NCI-H82 treated with DMSO at 0.1 percent for 48 hours (cell line): ENCODE measurements at regions not wholly inside any gene's neighbourhood (a gene's known extent, or its start where the extent isn't known, plus 50 kb on each side); places are given as distances from the start of the nearest gene placed in this dataset.
"Not testable (repeated sequence)": the region's sequence is repeated elsewhere in the genome, so short reads cannot be mapped to it uniquely, and the experiment has no call there.

Experiments used
- DNase-seq: peaks from one replicate; lab custom pipeline; 2025; ENCODE audit not compliant: unreplicated experiment; lab: John Stamatoyannopoulos, UW

DNA sequence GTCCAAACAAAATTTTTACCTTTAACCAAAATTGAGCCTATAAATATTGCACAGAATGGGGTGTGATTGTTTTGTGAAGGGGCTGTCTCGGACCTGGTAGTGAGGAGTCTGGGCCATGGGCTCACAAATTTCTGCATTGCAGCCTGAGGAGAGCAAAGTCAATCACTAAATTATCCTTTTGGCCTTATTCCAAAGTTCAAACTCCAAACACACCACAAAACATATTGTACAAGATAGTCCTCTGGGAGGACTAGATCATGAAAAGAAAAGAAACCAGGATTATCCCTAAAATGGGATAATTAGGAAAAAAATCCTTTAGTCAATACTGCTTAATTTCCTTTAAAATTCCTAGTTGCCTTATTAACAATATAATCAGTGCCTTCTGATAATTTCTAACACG, 115.5 kb downstream of the BUB3 start:
- DNase-seq: no peak

DNA sequence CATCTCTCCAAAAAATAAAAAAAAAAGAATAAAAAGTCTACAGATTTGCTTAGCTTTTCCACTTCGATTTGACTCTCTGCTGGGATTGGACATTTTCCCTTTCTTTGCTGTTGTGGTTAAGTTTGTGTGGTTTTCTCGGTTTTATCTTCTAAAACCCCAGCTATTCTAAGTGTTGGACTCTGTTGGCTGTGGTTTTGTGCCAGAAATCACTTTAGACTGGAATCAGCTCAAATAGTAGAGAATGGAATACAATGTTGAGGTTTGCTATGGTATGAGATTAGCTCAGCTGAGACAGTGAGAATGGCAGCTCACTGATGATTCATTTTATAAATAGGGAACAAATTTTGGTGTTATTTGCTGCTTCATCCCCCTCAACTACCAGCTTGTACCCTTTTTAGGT, 116.0 kb downstream of the BUB3 start:
- no peak for DNase-seq

DNA sequence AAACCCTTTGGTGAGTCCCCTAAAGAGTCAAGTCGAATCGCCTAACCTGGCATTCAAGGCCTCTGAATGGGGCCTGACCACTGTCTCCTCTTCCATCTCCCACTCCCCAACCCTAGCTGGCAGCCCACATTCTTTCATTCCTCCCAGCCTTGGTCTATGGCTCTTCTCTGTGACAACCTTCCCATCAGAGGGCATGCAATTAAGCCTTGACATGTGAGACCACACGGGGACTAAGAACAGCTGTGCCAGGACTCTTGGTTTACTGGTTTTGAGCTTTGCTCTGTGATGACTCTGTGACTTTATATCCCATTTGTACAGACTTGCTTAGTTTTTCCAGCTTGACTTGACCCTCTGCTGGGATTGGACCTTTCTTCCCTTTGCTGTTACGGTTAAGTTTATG, 116.6 kb downstream of the BUB3 start:
- DNase-seq: no peak

DNA sequence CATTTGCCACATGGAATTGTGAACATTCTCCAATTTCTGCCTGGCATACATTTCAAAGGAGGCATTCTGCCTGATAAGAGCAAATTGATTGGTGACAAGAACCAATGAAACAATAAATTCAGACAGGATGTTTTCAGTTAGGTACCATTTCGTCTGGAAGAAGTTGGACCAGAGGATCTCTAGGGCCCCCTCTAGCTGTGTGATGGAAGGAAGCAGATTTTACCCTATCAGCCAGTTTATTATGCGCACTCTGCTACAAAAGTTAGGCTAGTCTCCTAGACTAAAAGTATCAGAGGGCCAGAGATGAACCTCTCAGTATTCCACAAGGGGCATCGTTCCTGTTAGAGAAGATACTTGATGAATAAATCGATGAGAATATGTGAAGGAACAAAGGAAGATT, 118.0 kb downstream of the BUB3 start:
- no peak for DNase-seq

DNA sequence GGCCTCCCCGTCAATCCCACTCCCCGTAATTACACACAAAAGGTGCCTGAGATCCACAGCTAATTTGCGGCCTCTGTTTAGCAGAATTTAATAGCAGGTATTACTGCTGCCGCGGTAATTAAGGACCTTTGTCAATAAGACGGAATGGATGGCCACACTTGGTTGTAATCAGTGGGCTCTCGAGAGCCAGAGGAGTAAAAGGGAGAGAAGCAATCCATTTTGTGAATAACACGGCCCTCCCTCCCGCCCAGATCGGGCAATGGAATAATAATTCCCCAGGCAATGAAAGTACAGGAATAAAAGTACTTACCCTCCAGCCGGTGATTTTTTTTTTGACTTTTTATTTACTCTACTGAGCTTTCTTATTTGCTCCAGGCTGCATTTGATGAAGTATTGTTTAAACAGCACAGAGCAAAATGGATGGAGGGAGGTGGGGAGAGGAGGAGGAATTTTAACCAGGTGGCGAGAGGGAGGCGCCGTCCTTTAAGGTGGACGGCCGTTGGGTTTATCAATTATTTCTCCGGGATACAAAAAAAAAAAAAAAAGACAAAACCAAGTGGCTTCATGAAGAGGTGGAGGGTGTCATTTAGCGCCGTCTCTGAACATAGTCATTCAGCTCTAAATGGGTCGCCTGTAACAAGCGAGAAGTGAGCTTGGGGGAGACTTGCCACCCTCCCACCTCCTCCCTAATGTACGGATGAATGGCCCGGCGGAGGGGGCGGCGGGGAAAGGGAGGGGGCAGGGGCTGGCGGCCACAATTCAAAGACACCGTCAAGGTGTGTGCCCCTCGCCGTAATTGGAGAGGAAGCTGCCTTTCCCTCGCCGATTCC, 120.3 kb downstream of the BUB3 start:
- DNase-seq: no peak

DNA sequence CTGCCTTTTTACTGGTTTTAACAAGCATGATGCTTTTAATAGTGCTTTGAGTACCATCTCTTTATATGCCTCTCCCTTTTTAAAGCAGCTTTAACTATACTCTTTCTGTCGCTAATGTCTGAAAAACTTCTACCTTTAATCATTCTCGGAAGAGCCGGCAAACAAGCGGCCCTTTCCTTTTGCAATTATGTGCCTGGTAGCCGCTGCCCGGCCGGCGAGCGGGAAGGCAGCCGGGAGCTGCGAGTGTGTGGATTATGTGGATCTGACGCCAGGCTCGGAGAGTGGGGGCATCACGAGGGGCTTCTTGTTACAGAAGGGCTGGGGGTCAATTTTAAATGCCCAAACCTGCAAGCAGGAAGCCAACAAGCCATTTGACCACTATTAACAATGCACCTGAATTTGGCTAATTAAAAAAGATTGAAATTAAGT, 120.9 kb downstream of the BUB3 start:
- DNase-seq: no peak

DNA sequence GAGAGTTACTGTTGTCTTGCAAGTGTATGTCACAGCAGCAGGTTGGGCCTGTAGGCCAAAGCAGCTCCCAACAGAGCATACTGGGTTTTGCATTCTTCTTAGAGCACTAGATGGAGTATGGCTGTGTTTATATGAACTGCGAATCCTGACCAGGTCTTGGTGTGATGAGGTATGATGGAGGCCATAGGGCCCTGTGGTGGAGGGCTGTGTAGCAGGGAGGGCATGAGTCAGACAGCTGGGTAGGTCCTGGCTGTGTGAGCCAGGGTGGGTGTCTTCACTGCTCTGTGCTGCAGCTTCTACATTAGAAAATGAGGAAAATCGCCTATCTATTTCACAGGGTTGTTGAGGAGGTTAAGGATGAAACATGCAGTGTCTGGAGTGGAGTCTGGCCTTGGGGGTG, 124.2 kb downstream of the BUB3 start:
- DNase-seq: no peak

DNA sequence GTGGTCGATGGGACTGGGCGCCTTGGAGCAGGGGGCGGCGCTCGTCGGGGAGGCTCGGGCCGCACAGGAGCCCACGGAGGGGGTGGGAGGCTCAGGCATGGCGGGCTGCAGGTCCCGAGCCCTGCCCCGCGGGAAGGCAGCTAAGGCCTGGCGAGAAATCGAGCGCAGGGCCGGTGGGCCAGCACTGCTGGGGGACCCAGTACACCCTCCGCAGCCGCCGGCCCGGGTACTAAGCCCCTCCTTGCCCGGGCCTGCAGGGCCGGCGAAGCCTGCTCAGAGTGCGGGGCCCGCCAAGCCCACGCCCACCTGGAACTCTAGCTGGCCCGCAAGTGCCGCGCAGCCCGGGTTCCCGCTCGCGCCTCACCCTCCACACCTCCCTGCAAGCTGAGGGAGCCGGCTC, 129.2 kb downstream of the BUB3 start:
- not testable (repeated sequence) for DNase-seq

DNA sequence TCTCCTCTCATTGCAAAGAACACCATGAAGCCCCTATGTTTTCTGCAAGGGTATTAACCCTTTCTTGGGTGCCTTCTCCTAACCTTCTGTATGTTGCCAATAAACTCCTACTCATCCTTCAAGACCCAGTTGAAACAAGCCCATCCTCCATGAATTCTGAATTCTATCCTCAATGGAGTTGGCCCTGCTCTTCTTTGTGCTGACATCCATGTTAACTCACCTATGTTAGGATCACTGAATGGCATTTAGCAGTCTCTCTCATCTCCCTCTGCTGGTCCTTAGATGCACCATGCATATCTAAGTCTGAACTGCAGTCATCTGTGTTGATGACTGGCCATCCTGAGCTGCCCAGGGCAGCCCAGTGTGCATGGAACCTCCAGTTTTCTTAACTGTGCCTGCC, 129.8 kb downstream of the BUB3 start:
- no peak for DNase-seq

DNA sequence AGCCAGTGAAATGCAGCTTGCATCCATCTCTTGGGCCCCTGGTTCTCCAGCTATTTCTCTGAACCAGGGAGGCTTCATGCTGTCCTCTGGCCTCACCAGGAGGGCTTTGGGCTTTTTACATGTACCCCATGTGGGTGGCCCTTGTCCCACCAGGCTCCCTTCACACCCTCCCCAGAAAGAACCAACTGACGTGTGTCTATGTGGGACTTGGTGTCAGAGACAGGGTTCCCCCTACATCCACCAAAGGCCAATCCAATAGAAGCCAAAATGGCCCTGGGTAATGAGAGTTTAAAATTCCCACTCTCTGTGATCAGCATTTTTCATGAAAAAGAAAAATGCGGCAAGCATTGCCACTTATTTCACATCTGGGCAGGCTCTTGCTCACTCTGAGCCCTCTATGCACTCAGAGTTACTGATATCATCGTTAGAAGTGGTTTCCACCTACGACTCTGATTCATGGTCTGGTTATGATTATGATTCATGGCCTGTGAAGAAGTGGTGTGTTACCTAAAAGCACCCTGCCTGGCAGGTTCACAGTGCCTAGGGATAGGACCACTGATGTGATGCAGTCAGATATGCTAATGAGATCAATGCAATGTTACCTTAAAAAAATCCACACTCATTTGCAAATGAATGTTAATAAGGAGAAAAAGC, 133.5 kb downstream of the BUB3 start:
- DNase-seq: no peak

DNA sequence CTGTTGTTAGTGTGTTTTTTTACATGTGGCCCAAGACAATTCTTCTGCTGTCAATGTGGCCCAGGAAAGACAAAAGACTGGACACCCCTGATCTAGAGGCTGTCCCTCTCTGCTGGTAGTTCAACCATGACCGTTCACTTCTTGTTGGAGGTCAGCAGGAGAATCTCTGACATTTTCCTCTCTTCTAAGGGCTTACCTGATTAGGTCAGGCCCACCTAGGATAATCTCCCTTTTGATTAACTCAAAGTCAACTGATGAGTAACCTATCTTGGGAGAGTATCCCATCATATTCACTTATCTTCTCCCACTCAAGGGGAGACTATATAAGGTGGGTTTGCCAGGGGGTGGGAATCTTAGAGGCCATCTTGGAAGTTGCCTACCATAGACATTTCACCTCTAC, 135.2 kb downstream of the BUB3 start:
- DNase-seq: no peak

DNA sequence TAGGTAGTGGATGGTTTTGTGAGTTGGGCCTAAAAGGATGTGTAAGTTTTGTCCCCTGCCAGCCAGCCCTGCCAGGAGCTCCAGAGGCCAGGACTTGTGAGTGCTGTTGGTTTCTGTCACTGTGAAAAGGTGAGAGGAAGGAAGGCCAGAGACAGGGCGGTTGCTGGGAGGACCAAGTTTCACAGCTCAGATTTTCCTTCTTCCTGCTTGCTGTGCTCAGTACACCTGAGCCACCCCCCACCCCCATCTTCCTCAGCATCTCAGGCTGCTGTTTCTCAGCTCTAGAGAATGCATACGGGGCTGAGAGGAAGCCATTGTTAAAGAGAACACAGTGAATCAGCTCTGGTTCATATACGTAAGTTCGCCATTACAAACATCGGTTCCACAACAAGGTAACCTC, 139.9 kb downstream of the BUB3 start:
- no peak for DNase-seq

DNA sequence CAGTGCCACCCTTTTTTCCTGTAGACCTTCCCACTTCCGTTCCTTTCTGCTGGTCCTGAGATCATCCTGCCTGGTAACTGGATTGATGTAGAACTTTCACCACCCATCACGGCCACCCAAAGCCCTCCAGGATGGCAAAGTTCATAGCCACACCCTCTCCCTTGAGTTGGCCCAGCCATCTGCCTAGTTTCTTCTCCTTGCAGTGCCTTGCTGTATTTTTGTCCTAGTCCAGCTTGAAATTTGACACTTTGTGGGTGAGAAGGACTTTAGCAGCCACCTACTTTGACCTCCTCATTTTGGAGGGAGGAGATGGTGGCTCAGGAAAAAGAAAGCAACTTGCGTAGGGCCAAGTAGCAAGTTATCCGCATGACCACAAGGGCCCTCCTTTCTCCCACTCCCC, 140.7 kb downstream of the BUB3 start:
- DNase-seq: no peak

DNA sequence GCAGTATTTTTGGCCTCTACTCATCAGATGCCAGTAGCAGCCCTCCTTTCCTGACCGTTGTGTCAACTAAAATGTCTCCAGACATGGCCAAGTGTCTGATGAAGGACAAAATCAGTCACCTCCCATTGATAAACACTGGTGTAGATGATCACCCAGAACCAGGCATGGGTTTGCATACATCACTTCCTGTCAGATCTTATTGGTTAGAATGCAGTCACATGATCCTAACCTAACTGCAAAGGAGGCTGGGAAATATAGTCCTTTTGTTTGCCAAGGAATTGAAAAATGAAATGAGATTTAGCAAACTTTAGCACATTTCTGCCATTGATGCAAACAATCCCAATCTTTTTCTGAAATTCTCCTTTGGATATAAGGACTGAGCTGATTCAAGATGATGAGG, 141.4 kb downstream of the BUB3 start:
- no peak for DNase-seq

DNA sequence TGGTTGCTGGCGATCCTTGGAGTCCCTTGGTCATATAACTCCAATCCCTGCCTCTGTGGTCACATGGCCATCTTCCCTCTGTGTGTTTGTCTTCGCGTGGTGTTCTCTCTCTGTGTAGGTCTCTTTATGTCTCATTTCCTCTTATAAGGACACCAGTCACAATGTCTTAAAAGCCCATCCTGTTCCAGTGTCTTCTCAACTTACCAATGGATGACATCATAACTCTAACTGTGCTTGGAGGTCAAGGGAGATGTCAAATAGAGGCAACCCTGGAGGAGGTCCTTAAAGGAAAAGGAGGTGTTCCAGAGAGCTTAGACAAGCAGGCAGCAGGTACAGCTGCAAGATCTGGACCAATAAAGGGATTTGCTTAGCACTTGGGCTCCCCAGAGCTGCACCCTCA, 143.0 kb downstream of the BUB3 start:
- no peak for DNase-seq

DNA sequence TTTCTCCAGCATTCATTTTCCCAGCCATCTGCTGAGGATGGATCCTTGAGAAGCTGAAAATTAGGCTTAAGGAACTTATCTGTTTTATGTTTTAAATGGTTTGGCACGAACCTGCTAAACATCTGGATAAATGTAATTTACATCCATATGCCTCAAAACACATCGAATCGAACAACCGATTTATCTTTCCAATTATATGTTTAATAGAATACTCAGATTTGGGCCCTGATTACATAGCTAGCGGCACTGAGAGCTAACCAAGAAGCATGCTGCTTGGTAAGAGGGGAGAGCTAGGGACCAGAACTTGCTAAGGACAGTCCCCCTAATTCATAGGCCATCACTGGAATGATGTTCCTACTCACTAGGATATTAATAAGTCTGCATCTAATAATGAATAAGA, 144.4 kb downstream of the BUB3 start:
- no peak for DNase-seq

DNA sequence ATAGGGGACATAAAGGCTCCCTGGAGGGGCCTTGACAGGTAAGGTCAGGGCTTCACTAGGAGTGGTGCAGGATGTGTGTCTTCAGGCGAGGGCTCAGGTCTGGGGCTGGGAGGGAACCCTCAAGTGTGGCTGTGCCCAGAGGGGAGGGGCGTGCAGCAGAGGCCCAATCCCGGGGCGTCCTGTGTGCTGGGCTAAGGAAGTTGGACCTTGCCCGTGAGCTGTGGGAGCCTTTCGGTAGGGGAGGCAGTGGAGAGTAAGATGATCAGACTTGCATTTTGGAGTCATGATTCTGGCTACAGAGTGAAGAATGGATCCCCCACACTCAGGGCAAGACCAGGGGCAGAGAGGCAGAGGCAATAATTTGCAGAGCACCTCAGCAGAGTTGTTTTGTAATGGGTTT, 145.4 kb downstream of the BUB3 start:
- no peak for DNase-seq

DNA sequence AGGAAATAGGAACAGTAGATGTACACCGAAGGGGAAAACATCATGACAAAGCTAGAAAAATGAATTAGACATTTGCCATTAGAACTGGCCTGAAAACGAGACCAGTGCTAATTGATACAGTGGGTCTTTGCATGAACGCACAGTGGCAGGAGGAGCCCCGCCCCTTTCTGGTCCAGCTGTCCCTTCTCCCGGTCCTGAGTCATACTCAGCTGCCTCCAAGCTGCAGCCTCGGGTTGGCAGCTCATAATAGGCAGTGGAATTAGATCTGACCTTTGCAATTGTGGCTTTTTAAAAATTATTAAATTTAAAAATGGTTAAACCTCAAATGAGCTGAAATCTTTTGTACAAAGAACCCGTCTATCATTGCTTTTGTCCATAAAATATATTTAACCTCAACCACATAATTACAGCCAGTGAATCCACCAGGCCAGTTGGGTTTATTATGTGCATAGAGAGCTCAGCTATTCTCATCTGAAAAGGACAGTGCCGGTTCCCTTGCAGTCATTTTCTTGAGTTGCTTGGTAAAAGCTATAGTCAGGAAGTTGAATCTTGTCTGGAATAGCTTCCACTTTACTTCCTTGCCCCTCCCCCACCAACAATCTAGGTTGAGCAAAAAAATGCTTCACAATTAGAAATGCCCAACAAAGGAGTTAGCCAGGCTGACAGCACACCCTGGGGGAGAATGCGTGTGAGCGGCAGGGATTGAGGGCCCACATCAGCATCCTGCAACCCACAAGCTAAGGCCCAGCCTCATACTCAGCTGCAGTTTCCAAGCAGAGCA, 147.1 kb downstream of the BUB3 start:
- peak; percentile 1 for DNase-seq

DNA sequence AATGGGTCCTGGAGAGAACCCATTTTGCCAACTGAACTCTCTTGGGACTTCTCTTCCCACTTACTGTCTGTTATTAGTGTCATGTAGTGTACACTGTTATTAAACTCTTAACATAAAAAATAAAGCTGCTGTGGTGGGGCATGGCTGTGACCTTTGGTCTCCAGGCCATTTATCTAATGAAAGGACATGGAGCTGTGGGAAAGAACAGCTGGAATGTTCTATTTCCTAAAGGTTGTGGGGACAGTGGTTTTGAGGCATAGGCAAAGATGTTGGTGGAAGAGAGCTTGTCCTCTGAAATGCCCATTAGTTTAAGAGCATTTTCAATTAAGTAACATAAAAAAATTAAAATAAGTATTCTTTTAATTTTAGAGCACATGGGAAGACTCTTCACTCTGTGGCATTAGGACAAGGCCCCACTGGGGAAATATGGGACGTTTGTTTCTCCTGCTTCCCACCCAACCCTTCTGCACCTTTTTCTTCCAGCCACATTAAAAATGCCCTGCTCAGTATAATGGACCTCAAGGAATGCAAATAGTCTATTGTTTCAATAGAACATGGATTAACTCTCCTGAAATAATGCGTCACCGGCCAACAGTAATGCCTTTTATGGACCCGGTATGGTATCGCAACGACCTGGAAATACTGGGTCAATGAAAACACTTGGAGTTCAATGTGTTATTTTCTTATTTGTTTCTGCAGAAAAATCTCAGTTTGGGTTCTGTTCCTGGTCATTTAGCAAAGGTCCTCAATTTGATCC, 149.6 kb downstream of the BUB3 start:
- no peak for DNase-seq

DNA sequence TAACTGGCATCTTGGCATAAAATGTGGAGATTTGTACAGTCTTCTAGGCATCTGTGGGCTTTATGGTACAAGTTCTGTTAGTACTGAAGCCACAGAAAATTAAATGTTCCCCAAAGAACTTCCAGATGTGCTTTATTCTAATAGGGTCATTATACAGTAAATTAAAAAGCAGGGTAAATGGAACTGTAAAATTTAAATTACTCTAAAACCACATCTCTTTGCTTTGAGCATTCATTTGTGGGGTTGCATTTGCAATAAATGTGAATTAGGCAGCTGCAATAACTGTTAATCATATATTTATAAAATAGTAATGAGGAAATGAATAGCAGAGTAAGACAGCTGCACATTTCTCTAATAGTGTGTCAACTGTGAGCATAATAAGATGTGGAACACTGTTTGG, 151.5 kb downstream of the BUB3 start:
- no peak for DNase-seq

DNA sequence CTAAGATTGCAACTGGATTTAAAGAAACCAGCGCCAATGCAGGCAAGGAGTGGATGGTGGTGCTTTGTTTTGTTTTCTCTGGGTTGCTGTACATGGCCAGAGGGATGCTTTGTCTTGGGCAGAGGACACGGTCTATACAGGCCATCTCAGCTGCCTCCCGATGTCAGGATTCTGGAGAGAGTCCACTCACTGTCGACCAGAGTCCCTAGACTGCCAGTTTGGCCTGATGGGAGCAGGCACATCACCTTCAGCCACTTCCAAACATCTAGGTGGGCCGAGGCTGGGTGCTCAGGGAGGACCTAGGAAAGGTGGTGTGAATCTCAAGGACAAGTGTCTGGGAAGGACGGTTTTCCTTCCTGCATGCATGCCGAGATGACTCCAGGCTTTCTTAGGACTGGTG, 152.1 kb downstream of the BUB3 start:
- DNase-seq: no peak
